HEK293 (cell line): ENCODE measurements at regions not wholly inside any gene's neighbourhood (a gene's known extent, or its start where the extent isn't known, plus 50 kb on each side); places are given as distances from the start of the nearest gene placed in this dataset.

Experiments
- CTCF ChIA-PET: fragments of 350-600 bp; formaldehyde crosslinking; extraction: SDS; loops from one replicate; lab custom pipeline; 2021; ENCODE audit warnings: antibody characterized with exemption; lab: Yijun Ruan, JAX
- POLR2A ChIA-PET: fragments of 300-600 bp; formaldehyde crosslinking; extraction: SDS; loops from one replicate; lab custom pipeline; 2020; ENCODE audit warnings: antibody characterized with exemption, inconsistent platforms; lab: Yijun Ruan, JAX
- H3K27ac ChIP-seq: fragments of 200-500 bp; sonication (Bioruptor generic); 2 replicates; pipeline ENCODE4 v1.5.1; 2014; ENCODE audit warnings: low read depth, low read length, control low read depth, inconsistent platforms; ENCODE audit errors: extremely low read depth
- H3K36me3 ChIP-seq, 2 experiments: fragments of 200-500 bp in 1 of 2; sonication (Bioruptor generic) in 1 of 2; 1 replicate in 1 of 2; 2 replicates in 1 of 2; pipeline ENCODE4 v1.5.1; 2014 to 2017; ENCODE audit warnings: inconsistent platforms in 2 of 2, low read length in 2 of 2; ENCODE audit not compliant: control insufficient read depth in 2 of 2, insufficient read depth in 1 of 2
- H3K4me1 ChIP-seq: fragments of 200-500 bp; sonication (Bioruptor generic); 2 replicates; pipeline ENCODE4 v1.5.1; 2014; ENCODE audit warnings: mild to moderate bottlenecking, low read length, inconsistent platforms; ENCODE audit not compliant: control insufficient read depth, insufficient read depth
- H3K4me3 ChIP-seq: 2 replicates; pipeline ENCODE4 v1.5.1; 2011; ENCODE audit warnings: low read depth, mild to moderate bottlenecking, control low read depth, low read length, moderate library complexity
- H3K9me3 ChIP-seq: fragments of 200-500 bp; sonication (Bioruptor generic); 2 replicates; pipeline ENCODE4 v1.5.1; 2014; ENCODE audit warnings: low read depth, low read length, inconsistent platforms; ENCODE audit not compliant: control insufficient read depth, insufficient read depth
- BCL11B ChIP-seq: fragments of 450-650 bp; formaldehyde crosslinking; IDR thresholded peaks from 2 replicates; pipeline ENCODE4 v1.5.1; 2016; ENCODE audit warnings: low read depth, missing biosample characterization, missing genetic modification characterization
- CTCF ChIP-seq: fragments of 450-650 bp; formaldehyde crosslinking; IDR thresholded peaks from 2 replicates; pipeline ENCODE4 v1.5.1; 2016; ENCODE audit warnings: missing biosample characterization, missing genetic modification characterization
- ELK4 ChIP-seq: IDR thresholded peaks from 2 replicates; pipeline ENCODE4 v1.6.1; 2011; ENCODE audit warnings: mild to moderate bottlenecking, low read depth, low read length, borderline replicate concordance
- GLI4 ChIP-seq: fragments of 450-650 bp; formaldehyde crosslinking; IDR thresholded peaks from 2 replicates; pipeline ENCODE4 v1.5.1; 2016; ENCODE audit warnings: missing biosample characterization, missing genetic modification characterization
- HOXA7 ChIP-seq: sonication (generic); formaldehyde crosslinking; IDR thresholded peaks from 2 replicates; pipeline ENCODE4 v1.8.1; 2022; ENCODE audit warnings: missing genetic modification reagents, borderline replicate concordance
- PRDM2 ChIP-seq: fragments of 450-650 bp; formaldehyde crosslinking; IDR thresholded peaks from 2 replicates; pipeline ENCODE4 v1.5.1; 2016; ENCODE audit warnings: missing biosample characterization, missing genetic modification characterization, borderline replicate concordance
- SP7 ChIP-seq: fragments of 450-650 bp; formaldehyde crosslinking; IDR thresholded peaks from 2 replicates; pipeline ENCODE4 v1.5.1; 2016; ENCODE audit warnings: missing biosample characterization, missing genetic modification characterization
- ZBTB48 ChIP-seq: fragments of 450-650 bp; formaldehyde crosslinking; IDR thresholded peaks from 2 replicates; pipeline ENCODE4 v1.5.1; 2016; ENCODE audit warnings: missing biosample characterization, missing genetic modification characterization
- ZNF202 ChIP-seq: fragments of 450-650 bp; formaldehyde crosslinking; IDR thresholded peaks from 2 replicates; pipeline ENCODE4 v1.5.1; 2016; ENCODE audit warnings: missing biosample characterization, missing genetic modification characterization, borderline replicate concordance
- ZNF266 ChIP-seq: fragments of 450-650 bp; formaldehyde crosslinking; IDR thresholded peaks from 2 replicates; pipeline ENCODE4 v1.5.1; 2016; ENCODE audit warnings: missing biosample characterization, missing genetic modification characterization, low read depth
- ZNF350 ChIP-seq: fragments of 450-650 bp; formaldehyde crosslinking; IDR thresholded peaks from 2 replicates; pipeline ENCODE4 v1.5.0; 2017; ENCODE audit warnings: missing biosample characterization, mild to moderate bottlenecking, missing genetic modification characterization
- ZNF48 ChIP-seq: fragments of 450-650 bp; formaldehyde crosslinking; IDR thresholded peaks from 2 replicates; pipeline ENCODE4 v1.5.1; 2016; ENCODE audit warnings: missing biosample characterization, missing genetic modification characterization
- ZNF488 ChIP-seq: fragments of 450-650 bp; formaldehyde crosslinking; IDR thresholded peaks from 2 replicates; pipeline ENCODE4 v1.5.1; 2016; ENCODE audit warnings: missing biosample characterization, missing genetic modification characterization
- ZNF501 ChIP-seq: fragments of 450-650 bp; formaldehyde crosslinking; IDR thresholded peaks from 2 replicates; pipeline ENCODE4 v1.5.1; 2016; ENCODE audit warnings: missing biosample characterization, missing genetic modification characterization
- ZNF530 ChIP-seq: fragments of 450-650 bp; formaldehyde crosslinking; IDR thresholded peaks from 2 replicates; pipeline ENCODE4 v1.5.1; 2016; ENCODE audit warnings: low read depth, missing biosample characterization, missing genetic modification characterization
- ZNF549 ChIP-seq: fragments of 450-650 bp; IDR thresholded peaks from 2 replicates; pipeline ENCODE4 v1.5.1; 2018; ENCODE audit warnings: missing biosample characterization, missing genetic modification characterization, mild to moderate bottlenecking, inconsistent platforms, moderate library complexity
- ZNF624 ChIP-seq: fragments of 450-650 bp; formaldehyde crosslinking; IDR thresholded peaks from 2 replicates; pipeline ENCODE4 v1.5.1; 2017; ENCODE audit warnings: missing biosample characterization, missing genetic modification characterization
- ZNF645 ChIP-seq: fragments of 450-650 bp; formaldehyde crosslinking; IDR thresholded peaks from 2 replicates; pipeline ENCODE4; 2016; ENCODE audit warnings: missing biosample characterization, missing genetic modification characterization
- ZNF777 ChIP-seq: fragments of 450-650 bp; formaldehyde crosslinking; IDR thresholded peaks from 2 replicates; pipeline ENCODE4 v1.5.1; 2017; ENCODE audit warnings: missing biosample characterization, missing genetic modification characterization, borderline replicate concordance
- ZNF785 ChIP-seq: fragments of 450-650 bp; formaldehyde crosslinking; IDR thresholded peaks from 2 replicates; pipeline ENCODE4 v1.5.1; 2016; ENCODE audit warnings: missing biosample characterization, missing genetic modification characterization
- ZXDB ChIP-seq: fragments of 450-650 bp; formaldehyde crosslinking; IDR thresholded peaks from 2 replicates; pipeline ENCODE4 v1.5.1; 2016; ENCODE audit warnings: missing biosample characterization, missing genetic modification characterization

GRCh38 chr3:70488131-70488530 is 175.7 kb upstream of the MDFIC2 start (continued):
- no peak for TF ChIP-seq ZNF549 (tag by site-specific recombination)
- TF ChIP-seq PRDM2: no peak
- no peak for TF ChIP-seq HOXA7 (CRISPR knock-in tag)
- TF ChIP-seq BCL11B (tag by site-specific recombination): no peak
- no peak for TF ChIP-seq ZNF777 (tag by site-specific recombination)
- TF ChIP-seq, all 188 proteins: peak for 0

- CTCF ChIA-PET: interaction anchor here (0.8 kb wide), 1 partner anchor 356 kb away, joined by 3 read pairs; no protein-coding TSS in a partner anchor
- H3K27ac ChIP-seq: no peak overlapping the region
- no peak overlapping the region for H3K4me3 ChIP-seq
- POLR2A ChIA-PET: no interaction called here
- H3K36me3 ChIP-seq: no peaks in the 10 kb centered on the region
- no peaks in the 10 kb centered on the region for H3K4me1 ChIP-seq
- no peak for TF ChIP-seq ZNF785 (tag by site-specific recombination)
- no peaks in the 10 kb centered on the region for H3K9me3 ChIP-seq
Measured at GRCh38 chr3:70486414-70487017, 174.1 kb upstream of the MDFIC2 start.

GRCh38 chr3:70476174-70476573 is 163.7 kb upstream of the MDFIC2 start:
- ChIA-PET POLR2A (no interaction called here), CTCF (no interaction called here)
- H3K4me3 ChIP-seq: no peak overlapping the region
- no peak overlapping the region for H3K27ac ChIP-seq
- no peaks in the 10 kb centered on the region for H3K9me3 ChIP-seq
- H3K4me1 ChIP-seq: no peaks in the 10 kb centered on the region
- no peaks in the 10 kb centered on the region for H3K36me3 ChIP-seq
- TF ChIP-seq GLI4 (tag by site-specific recombination): no peak
- TF ChIP-seq ZNF350: no peak
- no peak for TF ChIP-seq ZNF645 (tag by site-specific recombination)
- no peak for TF ChIP-seq ZBTB48
- no peak for TF ChIP-seq ZNF530 (tag by site-specific recombination)
- no peak for TF ChIP-seq ZNF501
- no peak for TF ChIP-seq ZNF202 (tag by site-specific recombination)
- no peak for TF ChIP-seq ZNF785 (tag by site-specific recombination)
- no peak for TF ChIP-seq ZNF48
- TF ChIP-seq SP7 (tag by site-specific recombination): no peak
- no peak for TF ChIP-seq ZNF488 (tag by site-specific recombination)
- TF ChIP-seq ZXDB: no peak
- no peak for TF ChIP-seq ZNF266 (tag by site-specific recombination)
- no peak for TF ChIP-seq ELK4
- no peak for TF ChIP-seq ZNF624 (tag by site-specific recombination)
- TF ChIP-seq CTCF (tag by site-specific recombination): no peak
